CD4-positive, alpha-beta T cell (primary cell): ENCODE measurements at regions not wholly inside any gene's neighbourhood (a gene's known extent, or its start where the extent isn't known, plus 50 kb on each side); places are given as distances from the start of the nearest gene placed in this dataset.

ENCODE experiments used
- ATAC-seq: fragments of 200-7000 bp; cut with Tn5 transposase; one replicate; pipeline ENCODE4 v1.10.0; 2022; ENCODE audit warnings: mild to moderate bottlenecking; ENCODE audit not compliant: poor library complexity
- CTCF ChIA-PET: fragments of 350-600 bp; sonication (Branson Sonifier 250); formaldehyde crosslinking; loops from one replicate; lab custom pipeline; 2021; ENCODE audit warnings: antibody characterized with exemption, inconsistent platforms; lab: Charles Lee
- POLR2A ChIA-PET: fragments of 350-600 bp; sonication (Branson Sonifier 250); formaldehyde crosslinking; loops from one replicate; lab custom pipeline; 2021; ENCODE audit warnings: antibody characterized with exemption, inconsistent platforms; lab: Charles Lee
- DNase-seq, 14 experiments: peaks; one replicate each; pipeline ENCODE4 v3.0.0-alpha.2; 2013 to 2020; ENCODE audit warnings: mixed read lengths in 2 of 14
- H3K27ac ChIP-seq, 2 donors: one replicate each; pipeline versions ENCODE4 v1.5.1 to v1.7.0; 2013; ENCODE audit warnings: low read length in 2 of 2, low read depth in 1 of 2, mild to moderate bottlenecking in 1 of 2
- H3K27me3 ChIP-seq, 2 experiments: 1 replicate in 1 of 2; 2 replicates in 1 of 2; pipeline versions ENCODE4 v1.6.1 to v1.7.0; 2013; ENCODE audit warnings: low read length in 2 of 2, control low read depth in 1 of 2, mild to moderate bottlenecking in 1 of 2, moderate library complexity in 1 of 2; ENCODE audit not compliant: insufficient read depth in 2 of 2, control insufficient read depth in 1 of 2
- H3K36me3 ChIP-seq: one replicate; pipeline ENCODE4 v1.6.1; 2013; ENCODE audit warnings: low read length, control low read depth; ENCODE audit not compliant: insufficient read depth
- H3K4me1 ChIP-seq: one replicate; pipeline ENCODE4 v1.6.1; 2013; ENCODE audit warnings: low read length, control low read depth; ENCODE audit not compliant: insufficient read depth
- H3K4me3 ChIP-seq: one replicate; pipeline ENCODE4 v1.5.1; 2013; ENCODE audit warnings: mild to moderate bottlenecking, low read length, moderate library complexity
- H3K9me3 ChIP-seq, 2 experiments: 1 replicate in 1 of 2; 2 replicates in 1 of 2; pipeline versions ENCODE4 v1.6.1 to v1.7.0; 2013; ENCODE audit warnings: low read length in 2 of 2, mild to moderate bottlenecking in 2 of 2, control low read depth in 1 of 2, moderate library complexity in 1 of 2; ENCODE audit not compliant: control insufficient read depth in 1 of 2, insufficient read depth in 1 of 2
- H3K27ac Mint-ChIP-seq: one replicate; pipeline ENCODE4 v1.8.0; 2020; ENCODE audit warnings: mixed read lengths
- H3K27me3 Mint-ChIP-seq: one replicate; pipeline ENCODE4 v1.8.0; 2021; ENCODE audit warnings: mixed read lengths
- H3K36me3 Mint-ChIP-seq: one replicate; pipeline ENCODE4 v1.8.0; 2021; ENCODE audit warnings: low read depth, mixed read lengths
- H3K4me1 Mint-ChIP-seq: one replicate; pipeline ENCODE4 v1.8.0; 2021; ENCODE audit warnings: low read depth, mixed read lengths
- H3K4me3 Mint-ChIP-seq: one replicate; pipeline ENCODE4 v1.8.0; 2020; ENCODE audit warnings: mild to moderate bottlenecking, mixed read lengths
- H3K9me3 Mint-ChIP-seq: one replicate; pipeline ENCODE4 v1.8.0; 2020; ENCODE audit warnings: mixed read lengths
- intact Hi-C, 2 experiments: fragments of 100-400 bp; cut with DNase I in 1 of 2; cut with micrococcal nuclease in 1 of 2; formaldehyde crosslinking; loops; one replicate each; pipeline versions ENCODE4 v1.15.1 to v1.9.0; 2023 to 2025; cut with DNase I, micrococcal nuclease
- TF ChIP-seq, protein P1 (sequence below): fragments of 200-600 bp; IDR thresholded peaks from one replicate; pipeline ENCODE4 v1.8.0; 2022; ENCODE audit warnings: antibody characterized with exemption, mild to moderate bottlenecking

DNA sequence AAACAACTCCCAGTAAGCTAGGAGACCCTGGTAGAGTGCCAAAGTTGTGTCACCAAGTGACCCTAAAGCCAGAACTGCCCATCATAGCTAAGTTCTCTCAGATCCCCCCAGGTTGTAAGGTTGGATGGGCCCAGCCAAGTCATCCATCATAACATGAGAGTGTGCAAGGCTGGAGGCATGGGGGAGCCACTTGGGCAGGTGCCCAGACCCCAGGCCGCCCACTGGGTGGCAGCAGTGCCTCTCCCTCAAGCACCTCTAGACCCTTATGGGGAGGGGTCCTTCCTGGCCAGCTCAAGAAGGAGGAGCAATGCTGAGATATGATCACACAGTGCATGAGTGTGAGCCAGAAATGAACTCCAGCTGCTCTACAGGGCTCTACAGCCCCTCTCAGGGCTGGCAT, 154.5 kb downstream of the MYLK4 start:
- CTCF ChIA-PET: no interaction called here
- peaks cover 5% of the 10 kb centered on the region in 2 experiments for H3K27me3 ChIP-seq
- no peaks in the 10 kb centered on the region for H3K4me1 ChIP-seq
- DNase-seq (no peak), ATAC-seq (no peak)
- H3K27ac ChIP-seq: no peak overlapping the region
- H3K9me3 Mint-ChIP-seq: no peaks in the 10 kb centered on the region
- H3K4me1 Mint-ChIP-seq: no peaks in the 10 kb centered on the region
- no peaks in the 10 kb centered on the region for H3K36me3 ChIP-seq
- H3K4me3 Mint-ChIP-seq: no peak overlapping the region
- H3K36me3 Mint-ChIP-seq: no peaks in the 10 kb centered on the region
- peaks cover 18% of the 10 kb centered on the region for H3K27me3 Mint-ChIP-seq
- POLR2A ChIA-PET: no interaction called here
- H3K4me3 ChIP-seq: no peak overlapping the region
- peaks cover 0 to 11% of the 10 kb centered on the region in 2 experiments for H3K9me3 ChIP-seq
- H3K27ac Mint-ChIP-seq: no peak overlapping the region
- intact Hi-C loops: no loop called here
- TF ChIP-seq, protein P1, sequence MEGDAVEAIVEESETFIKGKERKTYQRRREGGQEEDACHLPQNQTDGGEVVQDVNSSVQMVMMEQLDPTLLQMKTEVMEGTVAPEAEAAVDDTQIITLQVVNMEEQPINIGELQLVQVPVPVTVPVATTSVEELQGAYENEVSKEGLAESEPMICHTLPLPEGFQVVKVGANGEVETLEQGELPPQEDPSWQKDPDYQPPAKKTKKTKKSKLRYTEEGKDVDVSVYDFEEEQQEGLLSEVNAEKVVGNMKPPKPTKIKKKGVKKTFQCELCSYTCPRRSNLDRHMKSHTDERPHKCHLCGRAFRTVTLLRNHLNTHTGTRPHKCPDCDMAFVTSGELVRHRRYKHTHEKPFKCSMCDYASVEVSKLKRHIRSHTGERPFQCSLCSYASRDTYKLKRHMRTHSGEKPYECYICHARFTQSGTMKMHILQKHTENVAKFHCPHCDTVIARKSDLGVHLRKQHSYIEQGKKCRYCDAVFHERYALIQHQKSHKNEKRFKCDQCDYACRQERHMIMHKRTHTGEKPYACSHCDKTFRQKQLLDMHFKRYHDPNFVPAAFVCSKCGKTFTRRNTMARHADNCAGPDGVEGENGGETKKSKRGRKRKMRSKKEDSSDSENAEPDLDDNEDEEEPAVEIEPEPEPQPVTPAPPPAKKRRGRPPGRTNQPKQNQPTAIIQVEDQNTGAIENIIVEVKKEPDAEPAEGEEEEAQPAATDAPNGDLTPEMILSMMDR: no peak

- no peaks in the 10 kb centered on the region for H3K4me1 ChIP-seq
- no peak overlapping the region for H3K27ac Mint-ChIP-seq
- H3K9me3 Mint-ChIP-seq: no peaks in the 10 kb centered on the region
- peaks cover 5% of the 10 kb centered on the region in 2 experiments for H3K27me3 ChIP-seq
- peaks cover 0 to 11% of the 10 kb centered on the region in 2 experiments for H3K9me3 ChIP-seq
- no peaks in the 10 kb centered on the region for H3K4me1 Mint-ChIP-seq
- ChIA-PET POLR2A (no interaction called here), CTCF (no interaction called here)
- TF ChIP-seq, protein P1: no peak
- H3K27ac ChIP-seq: no peak overlapping the region
- no peak overlapping the region for H3K4me3 Mint-ChIP-seq
- intact Hi-C loops: no loop called here
- peaks cover 20% of the 10 kb centered on the region for H3K27me3 Mint-ChIP-seq
- no peak for ATAC-seq
- no peak overlapping the region for H3K4me3 ChIP-seq
- H3K36me3 ChIP-seq: no peaks in the 10 kb centered on the region
- H3K36me3 Mint-ChIP-seq: no peaks in the 10 kb centered on the region
- no peak for DNase-seq
Observed at GRCh38 chr6:2594868-2595267, 155.9 kb downstream of the MYLK4 start.

DNA sequence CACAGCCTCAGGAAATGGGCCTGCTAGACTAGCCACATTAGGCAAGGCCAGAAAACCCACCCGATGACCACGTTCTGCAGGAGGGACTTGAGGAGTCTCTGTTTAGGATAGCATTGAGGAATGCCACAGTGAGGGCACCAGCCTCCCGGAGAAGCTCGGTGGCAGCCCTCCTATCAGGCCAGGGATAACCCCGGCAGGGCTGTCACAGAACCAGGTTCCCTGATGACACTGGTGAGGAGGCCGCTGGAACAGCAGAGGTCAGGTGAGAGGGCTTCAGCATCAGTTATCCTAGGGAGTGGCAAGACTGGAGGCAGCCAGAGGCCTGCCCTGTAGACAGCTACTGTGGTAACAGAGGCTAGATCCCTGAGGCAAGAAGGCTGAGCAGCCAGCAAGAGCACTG, 157.6 kb downstream of the MYLK4 start:
- ChIA-PET CTCF (no interaction called here), POLR2A (no interaction called here)
- no peak overlapping the region for H3K27ac Mint-ChIP-seq
- H3K27me3 Mint-ChIP-seq: peaks cover 30% of the 10 kb centered on the region
- Histone ChIP-seq H3K36me3 (no peaks in the 10 kb centered on the region), H3K27ac (no peak overlapping the region), H3K27me3 (peaks cover 5 to 12% of the 10 kb centered on the region in 2 experiments), H3K4me1 (no peaks in the 10 kb centered on the region), H3K9me3 (peaks cover 0 to 4% of the 10 kb centered on the region in 2 experiments), H3K4me3 (no peak overlapping the region)
- intact Hi-C loops: no loop called here
- H3K4me1 Mint-ChIP-seq: no peaks in the 10 kb centered on the region
- no peak overlapping the region for H3K4me3 Mint-ChIP-seq
- TF ChIP-seq, protein P1: no peak
- DNase-seq: no peak
- no peaks in the 10 kb centered on the region for H3K36me3 Mint-ChIP-seq
- no peaks in the 10 kb centered on the region for H3K9me3 Mint-ChIP-seq
- no peak for ATAC-seq
